NCI-H1417 treated with DMSO at 0.1 percent for 48 hours (cell line): ENCODE measurements at regions not wholly inside any gene's neighbourhood (a gene's known extent, or its start where the extent isn't known, plus 50 kb on each side); places are given as distances from the start of the nearest gene placed in this dataset.

Experiments used
- DNase-seq: peaks from one replicate; lab custom pipeline; 2025; lab: John Stamatoyannopoulos, UW

GRCh38 chr14:101025696-101026095 is 122.2 kb upstream of the RTL1 start:
- DNase-seq = no peak

GRCh38 chr14:101026341-101026740 is 122.8 kb upstream of the RTL1 start:
- no peak for DNase-seq

- no peak for DNase-seq
These were observed 123.8 kb upstream of the RTL1 start for GRCh38 chr14:101027291-101027690.

DNA sequence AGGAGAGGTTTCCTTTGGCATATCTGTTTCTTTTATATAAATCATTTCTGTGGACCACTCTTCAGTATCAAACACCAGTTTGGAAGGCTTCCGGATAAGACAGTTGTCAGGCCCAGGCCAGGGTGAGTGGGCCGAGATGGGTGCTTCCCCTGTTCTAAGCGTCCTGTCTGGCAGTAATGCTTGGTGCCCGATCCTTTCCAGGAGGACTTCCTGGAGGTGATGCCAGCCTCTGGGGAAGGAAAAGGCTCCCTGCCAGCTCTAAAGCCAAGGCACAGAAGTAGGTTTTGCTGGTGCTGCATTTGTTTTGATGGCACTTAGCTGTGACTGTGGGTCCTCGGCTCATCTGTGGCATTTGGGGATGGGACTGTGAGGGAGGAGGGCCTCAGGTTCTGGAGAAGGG is 124.4 kb upstream of the RTL1 start:
- no peak for DNase-seq

GRCh38 chr14:101028971-101029667 is 125.6 kb upstream of the RTL1 start:
- DNase-seq = no peak

DNA sequence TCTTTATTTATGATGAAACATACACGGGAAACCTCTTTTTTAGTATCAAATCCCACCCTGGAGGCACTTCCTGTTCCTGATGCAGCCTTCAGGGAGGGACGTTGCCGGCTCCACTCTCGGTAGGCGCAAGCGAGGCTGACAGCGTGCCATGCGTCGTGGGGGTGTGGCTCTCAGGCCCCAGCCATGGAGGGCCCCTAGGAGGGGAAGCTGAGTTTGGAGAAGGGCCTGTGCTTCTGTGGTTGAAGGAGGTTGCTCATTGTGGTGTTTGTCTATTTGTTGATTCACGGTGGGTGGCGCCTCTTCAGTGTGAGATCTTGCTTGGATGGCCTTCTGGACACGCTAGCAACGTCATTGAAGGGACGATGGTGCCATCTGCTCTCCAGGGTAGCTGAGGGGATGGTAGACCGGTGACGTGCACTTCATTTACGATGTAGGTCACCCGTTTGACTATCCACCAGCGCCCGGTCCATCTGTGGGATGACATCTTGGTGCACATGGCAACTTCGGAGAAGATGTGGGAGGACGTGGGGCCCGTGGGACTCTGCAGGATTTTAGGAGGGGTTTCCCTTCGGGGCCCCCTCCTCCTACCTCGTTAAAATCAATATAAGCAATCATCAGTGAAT is 126.3 kb upstream of the RTL1 start:
- no peak for DNase-seq

DNA sequence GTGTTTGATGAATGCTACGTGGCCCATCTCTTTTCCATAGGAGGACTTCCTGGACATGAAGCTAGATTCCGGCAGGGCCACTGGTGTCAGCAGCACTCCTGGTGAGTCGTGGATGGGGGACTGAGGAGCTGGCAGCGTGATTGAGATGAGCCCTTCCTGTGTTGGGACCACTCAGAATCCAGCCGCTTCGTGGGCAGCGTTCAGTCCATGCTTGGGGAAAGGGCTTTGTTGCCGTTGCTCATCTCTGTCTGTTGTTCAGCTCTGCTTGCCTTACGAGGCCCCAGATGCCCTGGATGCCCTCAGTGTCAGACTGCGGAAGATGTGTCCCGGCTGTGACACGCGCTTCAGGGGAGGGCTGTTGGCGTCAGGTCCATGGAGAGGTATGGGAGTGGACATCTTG is 127.1 kb upstream of the RTL1 start:
- DNase-seq = no peak

DNA sequence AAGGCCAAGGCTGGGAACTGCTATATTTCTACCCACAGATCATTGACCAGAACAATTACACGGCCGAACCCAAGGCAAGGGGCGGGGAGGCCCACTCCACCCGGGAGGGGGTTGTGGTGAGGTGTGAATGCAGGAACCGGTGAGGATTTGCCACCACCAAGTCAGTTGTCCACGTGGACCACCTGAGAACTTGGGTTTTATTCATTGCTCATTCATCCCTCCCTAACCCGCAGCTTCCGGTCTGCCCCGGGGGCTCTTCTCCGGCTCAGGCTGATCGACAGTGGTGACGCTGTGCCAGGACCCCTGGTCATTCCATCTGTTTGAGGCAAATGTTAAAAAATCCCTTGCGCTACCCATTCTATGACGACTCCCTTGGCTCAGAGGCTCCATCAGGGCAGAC is 127.7 kb upstream of the RTL1 start:
- no peak for DNase-seq

DNA sequence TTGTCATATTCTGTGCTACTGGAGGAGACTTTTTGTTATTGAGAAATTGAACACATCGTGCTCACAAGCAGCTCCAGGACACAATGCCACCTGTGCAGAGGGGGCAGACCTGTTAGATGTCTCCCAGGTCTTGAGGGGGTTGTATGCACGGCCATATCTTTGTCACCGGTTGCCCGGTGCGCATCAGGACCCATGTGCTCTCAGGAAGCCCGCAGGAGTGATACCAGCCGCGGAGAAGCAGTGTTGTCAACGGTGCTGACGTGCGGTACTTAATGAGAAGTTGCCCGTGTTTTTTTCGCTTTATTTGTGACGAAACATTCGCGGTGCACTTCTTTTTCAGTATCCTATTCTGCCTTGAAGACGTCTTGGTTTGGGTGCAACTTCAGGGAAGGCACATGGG is 128.2 kb upstream of the RTL1 start:
- no peak for DNase-seq

DNA sequence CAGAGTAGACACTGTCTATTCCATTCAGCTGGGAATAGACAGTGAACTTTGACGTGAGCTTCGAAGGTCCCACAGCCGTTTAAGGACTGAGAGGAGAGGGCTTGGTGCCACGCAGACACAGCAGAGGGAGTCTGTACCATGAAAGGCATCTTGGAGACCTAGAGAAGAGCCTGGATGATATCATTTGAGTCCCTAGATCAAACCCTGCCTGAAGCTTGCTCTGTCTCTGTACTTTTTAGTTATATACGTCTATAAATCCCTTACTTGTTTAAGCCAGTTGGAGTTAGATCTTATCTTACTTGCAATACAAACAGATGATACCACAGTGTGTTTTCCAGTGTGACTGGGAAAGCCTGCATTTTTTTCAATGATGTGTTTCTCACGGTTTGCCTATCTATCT is 128.9 kb upstream of the RTL1 start:
- DNase-seq = no peak

- no peak for DNase-seq
These were observed 129.5 kb upstream of the RTL1 start for GRCh38 chr14:101033006-101033405.

DNA sequence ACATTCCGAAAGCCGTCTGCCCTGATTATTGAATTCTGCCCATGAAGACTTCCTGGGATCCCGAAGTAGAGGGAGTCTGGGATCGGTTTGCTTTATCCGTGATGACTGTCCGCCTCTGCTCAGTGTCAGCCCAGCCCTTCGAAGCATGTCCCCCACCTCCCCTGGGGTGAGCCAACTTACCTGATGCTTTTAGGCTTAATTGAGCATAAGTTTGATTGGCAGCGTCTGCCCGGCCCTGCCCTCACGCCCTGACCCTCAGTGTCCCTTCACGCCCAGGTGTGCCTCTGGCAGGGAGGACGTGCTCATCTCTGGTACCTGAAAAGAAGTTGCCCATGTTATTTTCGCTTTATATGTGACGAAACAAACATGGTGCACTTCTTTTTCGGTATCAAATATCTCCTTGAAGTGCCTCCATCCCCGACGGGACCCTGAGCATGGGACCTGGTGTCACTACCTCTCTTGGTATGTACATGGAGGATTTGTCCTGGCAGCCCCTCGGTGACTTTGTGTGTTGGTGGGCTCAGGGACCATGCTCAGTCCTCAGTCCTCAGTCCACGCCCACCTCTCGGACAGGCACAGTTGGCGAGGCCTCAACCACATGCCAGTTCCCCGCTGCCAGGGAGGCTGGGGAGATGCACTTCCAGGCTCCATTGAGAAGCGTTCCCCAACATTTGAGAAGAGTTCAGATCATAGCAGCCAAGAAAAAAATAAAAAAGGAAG is 130.1 kb upstream of the RTL1 start:
- DNase-seq = no peak

DNA sequence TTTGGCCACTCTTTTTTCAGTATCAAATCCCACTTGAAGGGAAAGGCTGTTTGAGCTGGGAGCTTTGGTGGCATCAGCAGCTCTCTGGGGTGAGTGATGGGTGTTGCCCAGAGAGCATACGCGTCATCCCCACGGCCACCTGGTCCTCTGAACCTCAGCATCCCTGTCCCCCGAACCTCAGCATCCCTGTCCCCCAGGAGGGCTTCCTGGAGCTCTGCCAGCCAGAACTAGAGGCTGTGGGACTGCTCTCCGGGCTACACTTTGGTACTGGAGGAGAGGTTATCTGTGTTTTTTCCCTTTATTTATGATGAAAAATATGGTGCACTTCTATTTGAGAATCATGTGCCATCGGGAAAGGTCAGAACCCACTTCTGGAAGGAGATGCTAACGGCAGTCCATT is 131.5 kb upstream of the RTL1 start:
- no peak for DNase-seq

- no peak for DNase-seq
These were observed 132.1 kb upstream of the RTL1 start for GRCh38 chr14:101035466-101036225.

DNA sequence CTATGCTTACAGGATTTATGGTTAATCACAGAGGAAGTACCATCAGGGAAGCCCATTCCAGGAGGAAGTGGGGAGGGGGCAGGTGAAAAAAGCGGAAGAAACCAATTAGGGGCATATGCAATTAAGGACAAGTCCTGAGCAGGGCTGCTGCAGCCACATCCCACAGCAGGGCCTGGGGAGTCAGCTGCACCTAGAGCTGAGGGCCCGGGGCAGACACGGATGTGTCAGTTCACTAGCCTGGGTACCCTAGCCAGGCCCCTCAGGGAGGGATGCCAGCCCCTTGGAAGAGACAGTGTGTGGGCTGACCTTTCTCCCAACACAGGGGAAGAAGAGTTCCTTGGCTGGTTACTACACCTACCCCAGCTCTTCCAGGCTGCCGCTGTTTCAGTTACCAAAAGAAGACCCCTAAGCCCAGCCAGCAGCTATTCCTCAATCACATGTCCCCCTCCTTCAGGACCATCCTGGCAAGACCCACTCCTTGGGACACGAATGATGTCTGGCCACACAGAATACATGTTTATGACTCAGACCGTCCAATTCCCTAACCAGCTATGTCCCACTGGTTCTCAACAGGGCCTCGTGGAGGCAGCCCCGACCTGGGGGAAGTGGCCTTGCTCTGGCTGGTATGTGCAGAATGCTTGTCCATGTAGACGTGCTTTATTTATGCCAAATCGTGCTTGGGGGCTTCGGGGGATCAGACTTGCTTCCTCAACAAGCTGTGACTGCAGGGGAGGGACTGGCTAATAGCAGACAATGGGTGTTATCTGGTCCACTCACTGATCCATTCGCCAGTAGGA is 133.7 kb upstream of the RTL1 start:
- DNase-seq = no peak

DNA sequence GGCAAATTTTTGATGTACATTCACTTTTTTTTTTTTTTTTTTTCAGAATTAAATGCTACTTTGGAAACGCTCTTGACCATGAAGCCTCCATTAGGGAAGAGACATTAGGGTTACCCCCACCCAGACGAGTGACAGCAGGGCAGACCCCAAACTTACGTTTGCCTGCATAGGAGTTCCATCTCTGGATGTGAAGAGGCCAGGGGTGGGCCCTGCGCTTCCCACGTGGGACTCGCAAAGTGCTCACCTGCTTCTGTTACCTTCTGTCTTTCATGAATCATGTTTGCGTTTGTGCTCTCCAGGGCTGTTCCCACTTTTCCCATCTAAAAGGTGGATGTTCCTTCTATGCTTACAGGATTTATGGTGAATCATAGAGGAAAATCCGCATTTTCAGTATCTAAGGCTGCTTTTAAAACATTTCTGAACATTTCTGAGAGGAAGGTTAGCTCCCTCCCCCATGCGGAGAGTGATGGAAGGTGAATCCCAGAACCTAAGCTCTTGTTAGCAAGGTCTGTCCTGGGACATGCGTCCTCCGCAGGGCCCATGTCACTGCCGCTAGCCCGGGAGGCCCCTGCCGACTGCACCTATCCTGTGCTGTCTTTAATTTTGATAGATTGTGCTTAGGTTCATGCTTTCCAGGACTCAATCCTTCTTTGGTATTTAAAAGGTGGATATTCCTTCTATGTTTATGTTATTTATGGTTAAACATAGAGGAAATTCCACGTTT is 135.7 kb upstream of the RTL1 start:
- DNase-seq = no peak

GRCh38 chr14:101039755-101040138 is 136.2 kb upstream of the RTL1 start:
- DNase-seq = no peak

GRCh38 chr14:101040538-101041442 is 137.3 kb upstream of the RTL1 start:
- no peak for DNase-seq

- DNase-seq = no peak
These were observed 140.4 kb upstream of the RTL1 start for GRCh38 chr14:101043891-101044290.

- no peak for DNase-seq
These were observed 141.2 kb upstream of the RTL1 start for GRCh38 chr14:101044741-101045140.
